Heart left ventricle (tissue), 16 donors: ENCODE measurements at regions not wholly inside any gene's neighbourhood (a gene's known extent, or its start where the extent isn't known, plus 50 kb on each side); places are given as distances from the start of the nearest gene placed in this dataset.

Experiments
- ATAC-seq, 4 donors: fragments of 200-7000 bp; cut with Tn5 transposase; one replicate each; pipeline ENCODE4 v1.9.1; 2020 to 2022; ENCODE audit warnings: moderate library complexity in 4 of 4, mild to moderate bottlenecking in 3 of 4, moderate number of reproducible peaks in 1 of 4
- DNase-seq, 5 donors: peaks; one replicate each; pipeline ENCODE4 v3.0.0-alpha.2; 2020
- H3K27ac ChIP-seq, 12 donors: fragments of 200-600 bp; sonication (generic) in 4 of 12; one replicate each; pipeline versions ENCODE4 v1.5.0 to v1.8.0; 2016 to 2022; ENCODE audit warnings: mild to moderate bottlenecking in 2 of 12
- H3K27me3 ChIP-seq, 9 donors: fragments of 200-600 bp; sonication (generic) in 2 of 9; one replicate each; pipeline versions ENCODE4 v1.5.1 to v1.8.0; 2016 to 2022; ENCODE audit warnings: mild to moderate bottlenecking in 3 of 9
- H3K36me3 ChIP-seq, 9 donors: fragments of 200-600 bp; sonication (generic) in 2 of 9; one replicate each; pipeline versions ENCODE4 v1.5.0 to v1.8.0; 2018 to 2022; ENCODE audit warnings: mild to moderate bottlenecking in 2 of 9
- H3K4me1 ChIP-seq, 12 donors: fragments of 200-600 bp; sonication (generic) in 4 of 12; one replicate each; pipeline versions ENCODE4 v1.5.0 to v1.8.0; 2016 to 2022; ENCODE audit warnings: mild to moderate bottlenecking in 3 of 12
- H3K4me3 ChIP-seq, 12 donors: fragments of 200-600 bp; sonication (generic) in 4 of 12; one replicate each; pipeline versions ENCODE4 v1.5.0 to v1.8.0; 2017 to 2022; ENCODE audit warnings: mild to moderate bottlenecking in 9 of 12, moderate library complexity in 4 of 12
- H3K9me3 ChIP-seq, 12 donors: fragments of 200-600 bp; sonication (generic) in 4 of 12; one replicate each; pipeline versions ENCODE4 v1.5.0 to v1.8.0; 2016 to 2022; ENCODE audit warnings: mild to moderate bottlenecking in 1 of 12
- CTCF ChIP-seq, 12 donors: fragments of 200-600 bp; sonication (generic) in 4 of 12; IDR thresholded peaks; one replicate each; pipeline versions ENCODE4 v1.5.0 to v1.8.0; 2018 to 2022; ENCODE audit warnings: antibody characterized with exemption in 12 of 12, mild to moderate bottlenecking in 5 of 12
- POLR2A ChIP-seq, 2 donors: fragments of 450-650 bp; IDR thresholded peaks; one replicate each; pipeline ENCODE4 v1.6.1; 2017; ENCODE audit warnings: antibody characterized with exemption in 2 of 2, mild to moderate bottlenecking in 2 of 2, moderate library complexity in 2 of 2
- WGBS, 4 donors: extraction: QIAGEN DNeasy Blood & Tissue Kit in 2 of 4; methylation state at CpG; one replicate each; pipeline versions ENCODE4 v1.1.5 to v1.1.7; 2013 to 2018; 5-methylcytosine and 5-hydroxymethylcytosine counted together
- intact Hi-C, 10 donors: fragments of 100-400 bp; cut with DNase I; formaldehyde crosslinking; loops; one replicate each; pipeline versions ENCODE4 v1.11.1 to v1.14.2; 2022
- donor health status: ischemic (EF 13 %, LVEDD 7.1; RV severe dilation, severe dysfunction).
- donor health status: healthy with polysubstance abuse.
- donor health status: DM: no; HTN: yes; CAD: no.
- donor health status: DM: no; HTN: no; CAD: no.
- donor health status: ischemic (EF 25% LVEDD 6.9; RV normal size, moderate dysfunction).
- donor health status: ischemic (EF 25% LVEDD 5.7; RV mildly dilated, moderate dysfunction).
- donor health status: healthy.
- donor health status: DM: yes; HTN: yes; CAD: no.
- donor health status: ischemic (EF 35%, LVEDD 5.7; RV mildly dilated, moderate dysfunction).
- donor health status: nonischemic (EF 11% LVEDD 7.7; RV severe dilation, severe dysfunction).
- donor health status: DM: yes; HTN: yes; CAD: no.
- donor health status: PGD.
- donor health status: ischemic (EF 29% LVEDD 5.4; RV normal size, mild dysfunction).
- donor health status: nonischemic (EF 23%, LVEDD 6.1; RV moderate dilation, normal function).

- no peak for DNase-seq
- TF ChIP-seq POLR2A (IDR thresholded peaks at IDR 0.05) (no peak), CTCF (IDR thresholded peaks at IDR 0.05) (no peak)
- no peak overlapping the region for H3K4me3 ChIP-seq
- 80 to 100% (median 91%) methylated on average over 2 to 3 of the region's 3 CpGs for WGBS, 4 donors
- no peak for ATAC-seq
- H3K27ac ChIP-seq: no peak overlapping the region
- intact Hi-C loops: no loop called here
- peaks cover 0 to 3% (median 0%) of the 10 kb centered on the region in 9 donors for H3K27me3 ChIP-seq
- H3K36me3 ChIP-seq: no peaks in the 10 kb centered on the region
- peaks cover 0 to 6% (median 0%) of the 10 kb centered on the region in 12 donors for H3K9me3 ChIP-seq
- no peaks in the 10 kb centered on the region for H3K4me1 ChIP-seq
Measured at GRCh38 chr6:10202581-10202980, 212.3 kb downstream of the TFAP2A start.

- ATAC-seq: no peak
- Histone ChIP-seq H3K36me3 (no peaks in the 10 kb centered on the region), H3K4me1 (no peaks in the 10 kb centered on the region), H3K27me3 (peaks cover 0 to 3% (median 0%) of the 10 kb centered on the region in 9 donors), H3K4me3 (no peak overlapping the region), H3K27ac (no peak overlapping the region), H3K9me3 (peaks cover 0 to 6% (median 0%) of the 10 kb centered on the region in 12 donors)
- 75 to 79% (median 77%) methylated on average over 8 of the region's 8 CpGs for WGBS, 4 donors
- TF ChIP-seq POLR2A (IDR thresholded peaks at IDR 0.05) (no peak), CTCF (IDR thresholded peaks at IDR 0.05) (no peak)
- intact Hi-C loops: no loop called here
- DNase-seq: no peak
Measured at GRCh38 chr6:10201606-10202510, 213.0 kb downstream of the TFAP2A start.

- no peak for DNase-seq
- no peaks in the 10 kb centered on the region for H3K27me3 ChIP-seq
- H3K9me3 ChIP-seq: peaks cover 0 to 6% (median 0%) of the 10 kb centered on the region in 12 donors
- H3K36me3 ChIP-seq: no peaks in the 10 kb centered on the region
- intact Hi-C loops: no loop called here
- H3K4me1 ChIP-seq: no peaks in the 10 kb centered on the region
- ATAC-seq: no peak
- TF ChIP-seq POLR2A (IDR thresholded peaks at IDR 0.05) (no peak), CTCF (IDR thresholded peaks at IDR 0.05) (no peak)
- WGBS, 4 donors: 73 to 82% (median 77%) methylated on average over 5 of the region's 5 CpGs
- no peak overlapping the region for H3K4me3 ChIP-seq
- H3K27ac ChIP-seq: no peak overlapping the region
Measured at GRCh38 chr6:10196090-10196489, 218.8 kb downstream of the TFAP2A start.

GRCh38 chr6:10194816-10195672 is 219.8 kb downstream of the TFAP2A start:
- WGBS, 4 donors: 82 to 86% (median 85%) methylated on average over 3 to 5 of the region's 5 CpGs
- no peak for ATAC-seq
- no peaks in the 10 kb centered on the region for H3K27me3 ChIP-seq
- TF ChIP-seq POLR2A (IDR thresholded peaks at IDR 0.05) (no peak), CTCF (IDR thresholded peaks at IDR 0.05) (no peak)
- H3K36me3 ChIP-seq: no peaks in the 10 kb centered on the region
- intact Hi-C loops: no loop called here
- no peak overlapping the region for H3K27ac ChIP-seq
- no peaks in the 10 kb centered on the region for H3K4me1 ChIP-seq
- H3K4me3 ChIP-seq: no peak overlapping the region
- peaks cover 0 to under 1% (median 0%) of the 10 kb centered on the region in 12 donors for H3K9me3 ChIP-seq
- DNase-seq: no peak
